Midbrain (tissue), 1 donor: ENCODE measurements at regions not wholly inside any gene's neighbourhood (a gene's known extent, or its start where the extent isn't known, plus 50 kb on each side); places are given as distances from the start of the nearest gene placed in this dataset.

ENCODE experiments used
- DNase-seq: peaks from one replicate; lab custom pipeline; 2025; lab: John Stamatoyannopoulos, UW

DNA sequence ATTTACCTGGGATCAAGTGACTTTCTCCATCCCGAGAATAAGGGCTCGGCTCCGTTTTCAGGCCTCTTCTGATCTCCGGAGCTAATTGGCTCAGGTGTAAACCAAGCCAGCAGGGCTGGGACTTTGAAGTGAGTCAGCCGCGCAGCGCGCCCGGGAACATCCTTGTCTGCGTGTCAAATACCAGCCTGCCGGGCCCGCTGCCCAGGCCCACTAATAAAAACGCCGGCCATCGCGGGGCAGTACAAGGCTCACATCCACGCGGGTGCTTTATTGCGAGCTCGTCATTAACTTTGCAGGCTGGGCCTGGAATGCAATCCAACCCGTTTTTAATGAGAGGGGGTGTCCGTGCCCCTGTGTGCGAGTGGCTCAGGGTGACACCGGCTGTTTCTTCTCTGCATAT, 416.8 kb downstream of the IRX2 start:
- DNase-seq, result no peak

DNA sequence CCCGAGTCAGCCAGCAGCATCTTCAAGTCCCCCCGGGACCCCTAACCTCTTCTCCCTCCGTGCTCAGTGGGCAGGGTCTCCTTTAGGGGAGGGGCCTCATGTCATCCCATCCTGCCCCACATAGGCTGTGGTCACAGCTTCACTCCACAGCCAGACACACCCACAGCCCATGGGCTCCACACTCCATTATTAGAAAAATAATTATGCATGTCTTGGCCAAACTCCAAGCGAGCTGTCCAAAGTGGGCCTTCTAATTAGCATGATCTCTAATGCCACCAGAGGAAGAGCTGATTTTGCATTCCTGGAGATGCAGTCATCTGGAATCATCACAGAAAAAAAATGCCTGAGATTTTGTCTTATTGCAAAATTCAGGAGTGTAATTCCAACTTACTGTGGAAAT, 418.2 kb downstream of the IRX2 start:
- no peak for DNase-seq

DNA sequence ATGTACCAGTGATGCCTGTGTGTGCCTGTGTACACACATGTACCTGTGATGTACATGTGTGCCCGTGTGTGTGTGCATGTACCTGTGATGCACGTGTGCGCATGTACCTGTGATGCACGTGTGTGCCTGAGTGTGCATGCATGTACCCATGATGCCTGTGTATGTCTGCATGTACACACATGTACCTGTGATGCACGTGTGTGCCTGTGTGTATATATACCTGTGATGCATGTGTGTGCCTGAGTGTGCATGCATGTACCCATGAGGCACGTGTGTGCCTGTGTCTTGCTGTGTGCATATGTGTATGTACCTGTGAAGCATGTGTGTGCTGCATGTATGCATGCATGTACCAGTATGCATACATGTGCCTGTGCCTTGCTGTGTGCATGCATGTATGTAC, 419.0 kb downstream of the IRX2 start:
- no peak for DNase-seq

DNA sequence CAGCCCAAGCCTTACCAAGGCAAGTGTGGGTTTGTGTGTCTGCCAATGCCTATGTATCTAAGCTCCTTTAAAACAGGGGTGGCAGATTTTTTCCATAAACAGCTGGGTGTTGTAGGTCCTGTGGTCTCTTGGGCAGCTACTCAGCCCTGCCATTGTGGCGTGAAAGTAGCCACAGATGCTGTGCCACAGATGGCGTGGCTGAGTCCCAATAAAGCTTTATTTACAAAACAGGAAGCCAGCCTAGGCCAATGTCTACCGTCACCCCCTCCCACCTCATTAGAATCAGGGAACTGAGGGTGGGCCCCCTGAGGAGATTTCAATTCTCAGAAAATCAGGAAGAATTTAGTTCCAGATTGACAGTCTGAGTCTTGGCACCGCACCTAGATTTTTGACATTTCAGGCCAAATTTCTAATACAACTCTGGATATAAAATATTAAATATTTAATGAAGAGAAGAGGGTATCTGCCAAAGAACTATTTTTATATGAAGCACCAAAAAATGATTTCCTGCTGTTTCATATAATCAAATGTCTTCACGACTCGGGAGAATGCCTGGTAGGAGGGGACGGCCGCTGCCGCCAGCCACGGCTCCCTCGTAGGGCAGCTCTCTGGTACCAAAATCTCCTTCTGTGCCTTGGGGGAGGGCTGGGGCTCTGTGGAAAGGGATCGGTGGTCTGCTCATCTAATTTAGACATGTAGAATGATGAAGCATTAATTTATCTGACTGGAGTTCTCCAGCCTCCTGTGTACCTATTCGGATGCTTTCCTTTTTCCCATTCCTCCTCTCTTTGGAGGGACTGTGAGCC, 420.9 kb downstream of the IRX2 start:
- DNase-seq, result no peak

DNA sequence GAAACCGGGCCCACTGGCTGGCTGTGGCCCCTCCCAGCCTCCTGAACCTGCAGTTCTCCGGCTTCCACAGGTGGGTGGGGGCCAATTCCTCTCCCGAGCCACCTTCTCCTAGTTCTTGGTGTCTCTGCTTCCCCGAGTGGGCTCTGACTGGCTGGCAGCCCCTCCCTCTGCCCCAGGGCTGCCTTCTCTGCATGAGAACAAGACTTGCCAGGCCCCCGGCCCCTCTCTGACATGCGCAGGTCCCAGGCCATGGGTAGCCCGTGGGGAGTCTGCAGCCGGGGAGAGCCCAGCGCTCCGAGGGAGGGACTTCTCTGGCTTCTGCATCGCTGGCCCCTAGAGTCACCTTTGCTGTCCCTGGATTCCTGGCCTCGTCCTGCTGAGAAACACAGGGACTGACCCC, 421.7 kb downstream of the IRX2 start:
- no peak for DNase-seq

DNA sequence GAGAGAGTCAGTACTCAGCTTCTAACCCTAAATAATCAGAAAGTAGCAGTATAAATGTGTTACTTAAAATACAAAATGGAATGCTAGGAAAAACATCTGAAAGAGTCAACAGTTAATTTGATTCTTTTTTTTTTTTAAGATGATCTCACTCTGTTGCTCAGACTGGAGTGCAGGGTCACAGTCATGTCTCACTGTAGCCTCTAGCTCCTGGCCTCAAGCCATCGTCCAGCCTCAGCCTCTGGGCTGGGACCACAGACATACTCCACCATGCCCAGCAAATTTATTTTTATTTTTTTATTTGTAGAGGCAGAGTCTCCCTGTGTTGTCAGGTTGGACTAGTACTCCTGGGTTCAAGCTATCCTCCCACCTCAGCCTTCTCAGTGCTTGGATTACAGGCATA, 424.9 kb downstream of the IRX2 start:
- DNase-seq, result no peak

DNA sequence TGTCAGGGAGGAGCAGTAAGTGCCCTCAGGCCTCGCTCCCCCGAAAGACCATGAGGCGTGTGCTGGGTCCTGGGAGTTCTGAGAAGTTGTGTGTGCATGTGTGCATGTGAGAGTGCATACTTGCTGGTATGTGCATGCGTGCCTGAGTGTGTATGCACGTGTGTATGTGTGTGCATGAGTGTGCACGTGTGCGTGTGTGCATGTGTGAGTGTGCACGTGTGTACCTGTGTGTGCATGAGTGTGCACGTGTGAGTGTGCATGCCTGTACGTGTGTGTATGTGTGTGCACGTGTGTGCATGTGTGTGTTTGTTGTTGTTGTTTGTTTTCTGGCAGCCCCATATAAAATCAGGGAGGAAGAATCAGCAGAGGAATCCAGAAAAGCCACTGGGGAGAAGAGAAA, 426.7 kb downstream of the IRX2 start:
- DNase-seq, result no peak

DNA sequence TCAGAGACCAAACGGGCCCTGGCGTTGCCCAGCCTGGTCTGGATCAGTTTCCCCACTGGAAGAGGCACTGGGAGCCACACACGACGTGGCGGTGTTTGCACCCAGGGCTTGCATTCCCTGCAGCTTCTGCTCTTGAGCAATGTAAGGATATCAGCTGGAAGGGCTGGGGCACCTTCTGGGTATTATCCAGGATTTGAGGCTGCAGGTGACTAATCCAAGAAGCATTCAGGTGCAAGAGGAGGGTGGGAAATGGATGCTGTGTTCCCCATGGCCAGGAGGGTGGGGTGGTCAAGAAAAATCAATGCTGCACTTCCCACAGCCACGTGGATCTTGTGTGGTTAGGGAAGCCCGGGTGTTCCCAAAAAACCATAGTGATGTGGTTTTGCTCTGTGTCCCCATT, 430.9 kb downstream of the IRX2 start:
- DNase-seq, result no peak

DNA sequence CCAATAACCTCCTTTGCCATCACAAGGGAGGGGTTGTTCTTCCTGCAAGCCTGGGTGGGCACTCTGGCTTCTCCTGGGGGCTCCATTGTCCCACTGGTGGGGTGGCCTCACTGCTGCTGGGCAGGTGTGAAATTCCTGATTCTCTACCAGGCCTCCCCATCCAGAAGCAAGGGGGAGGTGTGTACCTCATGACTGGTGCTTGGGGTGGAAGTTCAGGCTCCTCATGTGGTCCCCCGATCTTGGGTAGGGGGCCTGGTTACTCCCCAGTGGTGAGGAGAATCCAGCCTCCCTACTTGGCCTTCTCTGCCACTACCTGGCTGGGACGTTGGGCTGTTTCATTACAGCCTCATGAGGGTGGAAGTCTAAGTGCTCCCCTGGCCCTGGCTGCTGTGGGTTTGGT, 433.9 kb downstream of the IRX2 start:
- no peak for DNase-seq

DNA sequence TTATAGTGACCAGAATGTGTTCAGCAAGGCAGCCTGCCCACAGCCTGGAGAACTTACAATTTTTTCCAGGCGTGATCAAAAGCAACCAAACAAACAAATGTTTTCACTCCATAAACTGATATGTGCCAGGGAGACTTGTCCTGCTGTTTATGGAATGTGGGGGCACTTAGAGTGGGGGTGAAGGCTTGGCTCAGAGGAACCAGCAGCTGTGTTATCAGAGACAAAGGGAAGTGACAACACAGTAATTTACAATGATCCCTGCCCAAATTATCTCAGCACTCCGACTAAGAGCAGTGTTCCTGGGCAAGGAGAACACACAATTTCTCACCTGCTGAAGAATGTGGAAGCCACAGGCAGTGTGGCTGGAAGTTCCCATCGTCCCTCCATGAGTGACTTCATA, 429.1 kb upstream of the IRX4 start:
- DNase-seq, result no peak

DNA sequence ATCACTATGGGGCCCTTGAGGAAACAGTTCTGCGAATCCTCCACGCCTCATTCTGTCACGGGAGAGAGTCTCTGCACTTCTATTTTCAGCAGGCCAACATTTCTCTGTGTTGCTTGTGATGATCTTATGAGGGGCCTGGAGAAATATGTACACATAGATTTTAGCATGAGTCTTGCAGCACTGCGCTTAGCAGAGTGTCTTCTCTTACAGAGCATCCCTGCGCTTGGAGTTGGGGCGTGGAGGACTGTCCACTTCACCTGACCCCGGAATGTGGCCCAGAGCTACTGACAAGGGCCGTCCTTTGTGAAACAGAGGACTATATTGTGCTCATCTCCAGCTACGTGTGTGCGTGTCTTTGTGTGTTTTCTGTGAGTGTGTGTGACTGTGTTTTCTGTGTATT, 428.2 kb upstream of the IRX4 start:
- no peak for DNase-seq

DNA sequence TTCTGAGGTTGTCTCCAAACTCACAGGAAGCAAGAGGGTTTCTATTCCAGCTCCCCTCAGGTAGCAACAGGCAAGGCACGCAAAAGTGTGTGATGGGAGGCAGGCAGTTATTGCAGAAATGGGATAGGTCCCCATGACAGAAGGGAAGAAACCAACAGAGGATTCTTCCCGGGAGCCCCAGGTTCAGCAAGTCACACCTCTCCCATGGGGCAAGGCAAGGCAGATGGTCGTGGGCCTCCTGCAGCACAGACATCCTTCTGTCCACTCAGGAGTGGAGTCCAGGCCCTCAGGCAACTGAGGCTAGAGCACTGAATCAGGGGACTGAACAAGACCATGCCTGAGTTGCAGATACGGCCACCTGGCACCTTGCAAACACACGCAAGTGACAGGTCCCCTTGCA, 424.9 kb upstream of the IRX4 start:
- DNase-seq, result no peak

DNA sequence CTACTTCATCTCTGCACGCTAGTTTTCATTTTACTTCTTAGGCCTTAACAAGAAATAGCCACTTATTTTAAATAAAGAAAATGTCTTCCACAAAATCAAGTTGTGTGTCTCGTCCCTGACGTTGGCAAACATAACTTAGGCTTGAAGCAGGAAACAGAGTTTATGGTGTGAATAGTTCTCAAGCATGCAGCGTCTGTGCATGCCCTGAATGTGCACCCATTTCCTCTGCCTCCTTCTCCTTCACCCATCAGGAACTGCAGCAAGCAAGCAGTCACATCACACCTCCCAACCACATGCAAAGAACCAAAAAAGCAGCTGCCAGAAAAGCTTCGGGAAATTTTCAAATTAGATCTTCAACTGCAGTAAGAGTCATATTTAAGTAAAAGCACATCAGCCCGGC, 424.0 kb upstream of the IRX4 start:
- no peak for DNase-seq

DNA sequence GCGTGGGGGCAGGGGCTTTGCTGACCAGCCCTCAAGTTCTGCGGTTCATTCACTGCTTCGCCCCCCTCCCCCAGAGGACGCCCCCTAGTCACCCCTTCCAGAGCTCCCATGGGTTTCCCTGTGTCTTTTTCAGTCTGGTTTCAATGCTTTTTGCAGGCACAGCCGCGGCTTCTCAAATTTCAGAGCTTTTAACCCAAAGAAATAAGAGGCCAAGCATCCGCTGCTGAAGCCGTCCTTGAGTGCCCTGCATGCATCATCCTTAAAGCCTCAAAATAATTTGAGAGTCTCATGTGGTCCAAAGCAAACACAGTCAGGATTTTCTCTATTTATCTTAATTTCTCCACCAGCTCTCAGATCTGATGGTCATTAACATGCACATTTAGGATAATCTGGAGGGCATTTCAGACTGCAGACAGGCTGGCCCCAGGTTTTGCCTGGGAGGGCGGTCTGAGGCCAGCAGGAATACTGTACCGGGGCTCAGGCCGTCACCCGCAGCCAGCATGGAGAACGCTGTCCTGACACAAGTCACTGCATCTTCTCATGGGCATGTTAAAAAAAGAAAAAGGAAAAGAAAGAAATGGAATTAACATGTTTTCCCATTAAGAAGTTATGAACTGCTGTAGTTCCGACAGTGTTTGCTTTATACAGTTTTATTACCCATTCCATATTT, 420.8 kb upstream of the IRX4 start:
- DNase-seq, result no peak

DNA sequence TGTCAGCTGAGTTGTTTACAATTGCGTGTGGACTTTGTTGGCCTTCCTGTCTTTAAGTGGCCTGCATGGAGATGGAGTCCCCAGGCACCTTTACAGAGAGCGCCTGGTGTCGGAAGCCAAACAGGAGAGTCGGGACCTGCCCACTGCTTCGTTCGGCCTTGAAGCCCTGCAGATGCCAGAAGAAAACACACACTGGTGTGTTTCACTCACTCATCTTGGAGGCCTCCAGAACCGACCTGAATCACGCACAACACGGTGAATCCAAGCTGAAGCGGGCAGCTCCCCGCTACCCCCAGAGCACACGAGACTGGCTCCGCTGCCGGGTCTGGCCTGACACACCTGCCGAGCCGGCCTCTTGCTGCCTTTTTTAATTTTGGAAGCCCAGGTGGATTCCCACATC, 419.4 kb upstream of the IRX4 start:
- DNase-seq, result no peak

DNA sequence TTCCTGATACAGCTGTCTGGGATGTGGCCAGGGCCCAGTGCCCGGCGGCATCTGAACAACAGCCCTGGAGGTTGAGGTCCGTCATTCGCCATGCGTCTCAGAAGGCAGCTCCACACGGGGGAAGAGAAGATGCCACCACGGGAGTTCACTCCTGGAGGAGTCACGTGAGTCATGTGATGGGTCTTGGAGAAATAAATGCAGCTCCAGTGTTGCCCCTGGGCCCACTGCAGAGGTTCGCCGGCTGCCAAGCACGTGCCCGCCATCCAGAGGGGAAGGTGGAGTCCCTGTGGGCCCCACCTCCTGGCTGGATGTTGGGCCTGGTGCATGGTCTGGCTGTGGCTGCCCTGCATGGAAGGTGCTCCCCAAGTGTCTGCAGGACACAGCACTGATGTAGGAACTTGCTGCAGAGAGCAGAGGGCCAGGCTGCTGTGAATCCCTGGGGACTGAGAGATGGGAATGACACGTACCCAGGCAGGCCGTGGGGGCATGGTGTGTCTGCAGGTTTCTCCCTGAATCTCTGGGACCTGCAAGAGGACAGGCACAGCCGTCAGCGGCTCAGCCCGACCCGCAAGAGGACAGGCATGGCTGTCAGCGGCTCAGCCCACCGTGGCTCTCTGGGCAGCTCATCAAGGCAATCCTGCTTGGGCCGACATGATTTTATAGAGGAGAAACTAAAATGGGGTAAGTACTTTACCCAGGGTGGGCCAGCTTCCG, 418.3 kb upstream of the IRX4 start:
- DNase-seq, result no peak

DNA sequence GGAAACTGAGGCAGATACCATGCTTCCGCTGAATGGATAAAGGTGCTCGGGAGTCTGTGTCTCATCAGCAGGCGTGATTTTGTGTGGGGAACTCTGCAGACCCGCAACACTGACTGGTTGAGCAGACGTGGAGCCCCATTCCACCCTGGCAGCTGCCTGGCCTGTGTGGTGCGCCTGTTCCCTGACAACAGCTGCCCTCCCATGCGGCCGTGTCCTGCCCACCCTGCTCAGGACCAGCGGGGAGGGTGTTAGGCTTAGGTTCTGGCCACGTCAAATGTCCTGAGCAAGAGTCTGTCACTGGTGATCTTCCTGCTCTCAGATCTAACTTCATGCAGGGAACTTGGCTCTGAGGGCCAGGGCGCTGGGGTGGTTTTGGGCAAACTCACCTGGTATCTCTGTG, 417.7 kb upstream of the IRX4 start:
- DNase-seq, result no peak

DNA sequence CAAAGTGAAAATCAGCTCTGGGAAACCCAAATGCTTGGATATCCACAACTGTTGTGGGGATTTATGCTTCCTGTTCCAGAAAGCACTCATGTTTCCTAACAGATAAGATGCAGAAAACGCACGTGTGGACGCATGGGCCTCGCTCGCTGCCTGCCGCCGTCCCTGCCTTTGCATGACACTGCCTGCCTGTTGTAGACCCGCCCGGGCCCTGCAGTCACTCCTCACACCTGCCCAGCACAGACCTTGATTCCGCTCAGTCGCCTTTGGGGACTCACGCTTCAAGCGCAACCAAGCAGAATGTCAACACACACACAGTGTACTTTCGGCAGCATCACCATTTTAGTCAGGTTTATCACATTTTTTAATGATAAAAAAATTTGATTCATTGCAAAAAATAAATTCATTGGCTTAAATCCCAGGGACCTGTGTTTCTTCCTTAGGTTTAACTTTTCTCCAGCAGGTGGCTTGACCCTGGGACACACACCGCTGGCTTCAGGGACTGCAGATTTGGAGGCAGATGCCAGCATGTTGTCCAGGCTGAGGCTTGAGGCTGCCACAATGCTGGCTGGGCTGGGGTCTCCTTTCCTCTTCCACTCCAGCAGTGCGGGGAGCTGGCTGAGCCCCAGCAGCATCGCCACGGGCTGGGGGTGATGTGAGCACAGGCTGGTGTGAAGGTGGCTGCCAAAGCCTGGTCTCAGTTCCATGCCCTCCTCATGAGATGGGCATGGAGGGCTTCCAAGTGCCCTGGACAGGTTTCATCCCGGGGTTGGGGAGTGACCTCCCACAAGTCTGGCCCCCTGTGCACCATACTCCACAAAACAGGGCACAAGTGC, 416.9 kb upstream of the IRX4 start:
- DNase-seq, result no peak

DNA sequence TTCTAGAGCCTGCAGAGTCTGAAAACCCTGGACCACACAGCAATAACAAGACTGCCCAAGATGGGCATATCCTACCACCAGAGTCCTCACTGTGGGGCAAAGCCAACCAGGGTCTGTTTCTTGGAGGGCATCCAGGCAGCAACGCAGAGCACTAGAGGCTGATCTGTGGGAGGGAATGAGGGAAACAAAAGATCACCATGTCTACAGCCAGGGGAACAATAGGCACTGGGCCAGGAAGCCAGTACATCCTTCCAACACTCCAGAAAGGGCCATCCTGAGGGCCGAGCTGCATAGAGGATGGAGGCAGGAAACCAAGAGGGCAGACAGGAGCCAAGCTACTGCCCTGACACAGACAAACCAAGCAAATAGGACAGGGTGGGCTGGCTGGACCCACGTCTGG, 416.1 kb upstream of the IRX4 start:
- DNase-seq, result no peak

DNA sequence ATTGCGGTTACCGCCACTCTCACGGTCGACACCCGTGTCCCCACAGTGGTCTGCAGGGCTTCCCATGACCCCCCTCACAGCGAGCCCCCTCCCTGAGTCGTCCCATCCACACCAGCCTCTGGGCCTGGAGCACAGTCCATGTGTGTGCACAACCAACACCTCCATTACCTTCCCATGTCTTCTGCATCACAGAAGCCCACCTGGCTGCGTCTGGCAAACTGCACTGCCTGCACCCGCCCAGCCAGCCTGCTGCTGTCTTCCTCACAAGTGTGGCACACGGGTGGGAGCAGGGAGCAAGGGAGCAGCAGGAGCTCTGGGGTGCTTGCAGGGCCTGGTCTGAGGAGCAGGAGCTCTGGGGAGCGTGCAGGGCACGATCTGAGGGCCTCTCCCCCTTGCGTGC, 415.3 kb upstream of the IRX4 start:
- no peak for DNase-seq

DNA sequence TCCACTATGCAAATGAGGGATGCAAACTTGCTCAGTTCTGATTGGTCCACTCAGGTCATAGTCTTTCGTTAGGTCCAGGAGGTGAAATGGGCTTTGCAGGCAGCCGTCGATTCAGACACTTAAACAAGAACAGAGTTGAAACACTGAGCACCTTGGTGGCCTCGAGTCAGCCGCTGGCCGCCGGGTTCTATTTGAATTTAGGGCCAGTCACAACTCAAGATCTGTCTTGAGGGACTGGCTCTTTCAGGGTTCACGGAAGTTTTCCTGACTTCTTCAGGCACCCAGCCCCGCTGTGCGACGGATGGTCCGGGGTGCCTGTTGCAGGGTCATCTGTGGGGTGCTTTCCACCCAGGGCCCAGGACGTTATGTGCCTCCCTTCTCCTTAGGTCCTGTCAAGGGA, 412.8 kb upstream of the IRX4 start:
- DNase-seq, result no peak

DNA sequence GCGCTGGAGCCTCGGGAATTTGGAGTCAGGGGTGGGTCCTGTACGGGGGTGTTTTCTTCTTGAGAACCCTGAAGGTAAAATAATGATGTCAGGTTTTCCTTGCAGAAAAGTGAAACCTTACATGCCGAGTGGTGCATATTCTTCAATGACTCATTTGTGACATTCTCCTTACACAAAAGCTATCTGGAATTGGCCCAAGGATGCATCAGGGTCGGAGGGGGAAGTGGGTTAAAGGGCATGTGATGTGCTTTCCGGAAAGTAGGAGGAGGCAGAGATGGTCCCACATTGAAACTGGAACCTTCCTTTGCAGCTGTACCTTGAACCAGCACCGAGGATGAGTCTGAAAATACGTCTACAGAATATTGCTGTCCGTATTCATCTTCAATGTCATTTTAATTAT, 411.2 kb upstream of the IRX4 start:
- DNase-seq, result no peak
